ENCODE measurements at regions not wholly inside any gene's neighbourhood (a gene's known extent, or its start where the extent isn't known, plus 50 kb on each side); places are given as distances from the start of the nearest gene placed in this dataset.

DNA sequence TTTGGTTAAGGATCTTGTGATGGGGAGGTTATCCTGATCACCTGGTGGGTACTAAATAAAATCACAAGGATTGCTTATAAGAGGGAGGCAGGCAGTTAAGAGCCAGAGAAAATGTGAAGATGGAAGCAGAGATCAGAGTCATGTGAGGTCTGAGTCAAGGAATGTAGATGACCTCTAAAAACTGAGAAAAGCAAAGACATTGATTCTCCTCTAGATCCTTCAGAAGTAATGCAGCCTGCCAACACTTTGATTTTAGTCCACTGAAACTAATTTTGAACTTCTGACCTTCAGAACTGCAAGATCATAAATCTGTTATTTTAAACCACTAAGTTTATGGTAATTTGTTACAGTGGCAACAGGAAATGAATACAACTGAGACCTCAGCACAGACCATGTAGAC lies 499.0 kb downstream of the GADD45G start:
- DNase-seq: no peak
- no peak overlapping the region for H3K4me3 ChIP-seq
- H3K4me1 ChIP-seq: peaks cover 0 to 22% (median 5%) of the 10 kb centered on the region in 4 donors
- intact Hi-C loops (cut with DNase I; ENCODE audit: low total_unique reads): loop anchor here (2.0 kb wide), 1 partner anchor 507 kb away; no protein-coding TSS in a partner anchor
- in situ Hi-C loops (cut with MboI; ENCODE audit: low pct_ligation_motif_present in 1 of 4, low pct_unique_long_range_greater_than_20kb in 1 of 4, low sequenced_read_pairs in 3 of 4): loop anchor here (5.0 kb wide), 2 partner anchors 501 to 506 kb away; no protein-coding TSS in a partner anchor
- H3K9me3 ChIP-seq: no peaks in the 10 kb centered on the region
- TF ChIP-seq, protein P1, sequence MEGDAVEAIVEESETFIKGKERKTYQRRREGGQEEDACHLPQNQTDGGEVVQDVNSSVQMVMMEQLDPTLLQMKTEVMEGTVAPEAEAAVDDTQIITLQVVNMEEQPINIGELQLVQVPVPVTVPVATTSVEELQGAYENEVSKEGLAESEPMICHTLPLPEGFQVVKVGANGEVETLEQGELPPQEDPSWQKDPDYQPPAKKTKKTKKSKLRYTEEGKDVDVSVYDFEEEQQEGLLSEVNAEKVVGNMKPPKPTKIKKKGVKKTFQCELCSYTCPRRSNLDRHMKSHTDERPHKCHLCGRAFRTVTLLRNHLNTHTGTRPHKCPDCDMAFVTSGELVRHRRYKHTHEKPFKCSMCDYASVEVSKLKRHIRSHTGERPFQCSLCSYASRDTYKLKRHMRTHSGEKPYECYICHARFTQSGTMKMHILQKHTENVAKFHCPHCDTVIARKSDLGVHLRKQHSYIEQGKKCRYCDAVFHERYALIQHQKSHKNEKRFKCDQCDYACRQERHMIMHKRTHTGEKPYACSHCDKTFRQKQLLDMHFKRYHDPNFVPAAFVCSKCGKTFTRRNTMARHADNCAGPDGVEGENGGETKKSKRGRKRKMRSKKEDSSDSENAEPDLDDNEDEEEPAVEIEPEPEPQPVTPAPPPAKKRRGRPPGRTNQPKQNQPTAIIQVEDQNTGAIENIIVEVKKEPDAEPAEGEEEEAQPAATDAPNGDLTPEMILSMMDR (IDR thresholded peaks at IDR 0.05): no peak
- no peak for TF ChIP-seq POLR2A (IDR thresholded peaks at IDR 0.05)
- H3K27ac ChIP-seq: no peak overlapping the region
- H3K27me3 ChIP-seq: no peaks in the 10 kb centered on the region
- no peaks in the 10 kb centered on the region for H3K36me3 ChIP-seq

DNA sequence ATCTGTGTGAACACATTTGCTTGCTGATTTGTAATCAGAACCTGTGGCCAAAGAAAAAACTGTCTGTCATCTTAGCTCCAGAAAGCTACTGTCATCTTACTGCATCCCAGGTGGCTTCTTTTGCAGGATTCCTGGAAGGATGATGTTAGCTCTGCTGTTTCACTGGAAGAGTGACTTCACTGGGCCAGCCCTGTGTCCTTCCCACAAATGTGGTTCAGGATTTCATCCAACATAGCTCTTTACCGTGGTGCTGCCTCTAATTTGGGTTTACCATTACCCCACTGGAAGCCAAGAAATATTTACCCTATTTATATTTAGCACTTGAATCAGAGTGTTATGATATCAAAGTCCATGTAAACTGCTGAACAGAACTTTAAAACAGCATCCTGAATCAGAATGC lies 501.0 kb downstream of the GADD45G start:
- WGBS, 2 donors (ENCODE audit: low coverage in 1 of 2): 27 to 40% methylated on average over 1 of the region's 1 CpG
- H3K9me3 ChIP-seq: no peaks in the 10 kb centered on the region
- H3K27ac ChIP-seq: no peak overlapping the region
- H3K27me3 ChIP-seq: no peaks in the 10 kb centered on the region
- H3K36me3 ChIP-seq: no peaks in the 10 kb centered on the region
- DNase-seq: no peak
- no peak for TF ChIP-seq EP300 (IDR thresholded peaks at IDR 0.05; ENCODE audit: low read depth)
- TF ChIP-seq, protein P1 (IDR thresholded peaks at IDR 0.05): no peak
- TF ChIP-seq POLR2AphosphoS5 (IDR thresholded peaks at IDR 0.05): no peak
- TF ChIP-seq POLR2A (IDR thresholded peaks at IDR 0.05): no peak
- H3K4me3 ChIP-seq: no peak overlapping the region
- intact Hi-C loops (cut with DNase I; ENCODE audit: low total_unique reads): no loop called here
- H3K4me1 ChIP-seq: peaks cover 0 to 22% (median 5%) of the 10 kb centered on the region in 4 donors
- in situ Hi-C loops (cut with MboI; ENCODE audit: low pct_ligation_motif_present in 1 of 4, low pct_unique_long_range_greater_than_20kb in 1 of 4, low sequenced_read_pairs in 3 of 4): no loop called here

- Histone ChIP-seq H3K9me3 (no peaks in the 10 kb centered on the region), H3K27me3 (no peaks in the 10 kb centered on the region), H3K4me1 (peaks cover 0 to 18% (median 3%) of the 10 kb centered on the region in 4 donors), H3K4me3 (no peak overlapping the region), H3K27ac (peak overlapping the region in 3 of 4 donors; percentile 34 to 58 (median 34)), H3K36me3 (no peaks in the 10 kb centered on the region)
- TF ChIP-seq EP300 (IDR thresholded peaks at IDR 0.05; ENCODE audit: low read depth): no peak
- TF ChIP-seq POLR2AphosphoS5 (IDR thresholded peaks at IDR 0.05): peak in 2 of 3 donors; percentile 51
- peak; percentile 36 for DNase-seq
- intact Hi-C loops (cut with DNase I; ENCODE audit: low total_unique reads): no loop called here
- in situ Hi-C loops (cut with MboI; ENCODE audit: low pct_ligation_motif_present in 1 of 4, low pct_unique_long_range_greater_than_20kb in 1 of 4, low sequenced_read_pairs in 3 of 4): no loop called here
- 23 to 41% methylated on average over 4 of the region's 4 CpGs for WGBS, 2 donors (ENCODE audit: low coverage in 1 of 2)
Measured at GRCh38 chr9:90107040-90107725, 502.4 kb downstream of the GADD45G start.

DNA sequence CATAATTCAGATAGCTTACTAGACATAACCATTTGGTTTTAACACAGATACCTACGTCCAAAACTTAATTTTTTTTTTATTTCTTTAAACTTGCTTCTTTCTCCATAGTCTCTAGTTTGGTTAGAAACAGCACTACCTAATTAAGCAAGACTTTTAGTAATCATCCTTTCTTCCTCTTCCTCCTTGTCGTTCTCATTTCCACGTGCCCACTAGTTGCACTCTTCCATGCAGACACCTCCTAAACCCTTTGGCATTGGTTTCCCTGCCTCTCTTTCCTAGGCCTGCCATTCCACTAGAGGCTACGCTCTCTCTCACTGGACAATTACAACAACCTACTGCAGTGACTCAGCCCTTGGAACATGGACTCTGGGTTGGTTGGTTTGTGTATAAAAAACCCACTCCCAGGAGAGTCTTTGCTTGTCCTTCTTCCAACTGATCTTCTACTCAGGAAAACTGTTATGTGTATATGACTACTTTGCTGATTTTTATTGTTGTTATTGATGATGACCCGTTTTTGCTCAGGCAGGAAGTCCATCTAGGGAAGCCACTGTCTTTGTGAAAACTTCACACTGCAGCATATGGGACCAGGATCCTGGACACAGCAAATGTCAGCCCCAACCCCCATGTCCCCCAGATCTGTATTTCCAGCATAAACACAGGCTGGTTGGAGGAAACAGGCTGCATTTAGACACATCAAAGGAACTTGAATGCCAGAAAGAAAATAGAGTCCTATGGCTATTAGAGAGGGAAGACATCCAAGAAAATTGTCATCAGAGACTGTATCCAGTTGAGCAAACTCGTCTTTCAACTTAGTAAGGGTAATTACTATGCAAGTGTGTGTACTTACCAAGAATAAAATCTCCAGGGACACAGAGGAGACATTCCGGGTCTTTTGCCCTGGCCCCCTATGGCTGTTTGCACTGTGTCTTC lies 503.2 kb downstream of the GADD45G start:
- 54 to 55% methylated on average over 7 of the region's 7 CpGs for WGBS, 2 donors (ENCODE audit: low coverage in 1 of 2)
- in situ Hi-C loops (cut with MboI; ENCODE audit: low pct_ligation_motif_present in 1 of 4, low pct_unique_long_range_greater_than_20kb in 1 of 4, low sequenced_read_pairs in 3 of 4) (no loop called here), intact Hi-C loops (cut with DNase I; ENCODE audit: low total_unique reads) (no loop called here)
- Histone ChIP-seq H3K27me3 (no peaks in the 10 kb centered on the region), H3K4me1 (peaks cover 0 to 18% (median 3%) of the 10 kb centered on the region in 4 donors), H3K9me3 (no peaks in the 10 kb centered on the region), H3K36me3 (no peaks in the 10 kb centered on the region), H3K4me3 (no peak overlapping the region), H3K27ac (peak overlapping the region in 3 of 4 donors; percentile 16 to 34 (median 34))
- no peak for DNase-seq
- TF ChIP-seq, protein P1 (IDR thresholded peaks at IDR 0.05): no peak
- TF ChIP-seq POLR2AphosphoS5 (IDR thresholded peaks at IDR 0.05): no peak
- no peak for TF ChIP-seq EP300 (IDR thresholded peaks at IDR 0.05; ENCODE audit: low read depth)
- no peak for TF ChIP-seq POLR2A (IDR thresholded peaks at IDR 0.05)
